Ishikawa (cell line): ENCODE measurements at regions not wholly inside any gene's neighbourhood (a gene's known extent, or its start where the extent isn't known, plus 50 kb on each side); places are given as distances from the start of the nearest gene placed in this dataset.

Source experiments
- CEBPB ChIP-seq: IDR thresholded peaks from 2 replicates; pipeline ENCODE4 v1.6.1; 2012
- CREB1 ChIP-seq: IDR thresholded peaks from 2 replicates; pipeline ENCODE4 v1.6.1; 2012; ENCODE audit warnings: low read depth
- EGR1 ChIP-seq: IDR thresholded peaks from 2 replicates; pipeline ENCODE4 v1.6.1; 2012
- EP300 ChIP-seq: IDR thresholded peaks from 2 replicates; pipeline ENCODE4 v1.6.1; 2012; ENCODE audit warnings: borderline replicate concordance
- FOXM1 ChIP-seq: IDR thresholded peaks from 2 replicates; pipeline ENCODE4 v1.6.1; 2012; ENCODE audit warnings: low read depth, borderline replicate concordance
- MAX ChIP-seq: IDR thresholded peaks from 2 replicates; pipeline ENCODE4 v1.6.1; 2012
- NFIC ChIP-seq: IDR thresholded peaks from 2 replicates; pipeline ENCODE4 v1.6.1; 2012
- RAD21 ChIP-seq: IDR thresholded peaks from 2 replicates; pipeline ENCODE4 v1.6.1; 2012; ENCODE audit warnings: low read depth
- TAF1 ChIP-seq: IDR thresholded peaks from 2 replicates; pipeline ENCODE4 v1.6.1; 2012; ENCODE audit warnings: low read depth, mild to moderate bottlenecking
- TCF12 ChIP-seq: IDR thresholded peaks from 2 replicates; pipeline ENCODE4 v1.6.1; 2012; ENCODE audit warnings: low read depth
- TEAD4 ChIP-seq: IDR thresholded peaks from 2 replicates; pipeline ENCODE4 v1.6.1; 2012
- YY1 ChIP-seq: IDR thresholded peaks from 2 replicates; pipeline ENCODE4 v1.6.1; 2012; ENCODE audit warnings: low read depth
- ZBTB7A ChIP-seq: IDR thresholded peaks from 2 replicates; pipeline ENCODE4 v1.6.1; 2012; ENCODE audit warnings: low read depth
- TF ChIP-seq, protein P1 (sequence below): IDR thresholded peaks from 2 replicates; pipeline ENCODE4 v1.6.1; 2012
- TF ChIP-seq, protein P2 (sequence below): IDR thresholded peaks from 2 replicates; pipeline ENCODE4 v1.6.1; 2012; ENCODE audit warnings: low read depth, mild to moderate bottlenecking

- no peak for TF ChIP-seq EP300
- TF ChIP-seq NFIC = no peak
- no peak for TF ChIP-seq FOXM1
- TF ChIP-seq ZBTB7A = no peak
- TF ChIP-seq, protein P1, sequence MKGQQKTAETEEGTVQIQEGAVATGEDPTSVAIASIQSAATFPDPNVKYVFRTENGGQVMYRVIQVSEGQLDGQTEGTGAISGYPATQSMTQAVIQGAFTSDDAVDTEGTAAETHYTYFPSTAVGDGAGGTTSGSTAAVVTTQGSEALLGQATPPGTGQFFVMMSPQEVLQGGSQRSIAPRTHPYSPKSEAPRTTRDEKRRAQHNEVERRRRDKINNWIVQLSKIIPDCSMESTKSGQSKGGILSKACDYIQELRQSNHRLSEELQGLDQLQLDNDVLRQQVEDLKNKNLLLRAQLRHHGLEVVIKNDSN = no peak
- TF ChIP-seq CREB1 = no peak
- no peak for TF ChIP-seq YY1
Measured at GRCh38 chr12:61939977-61940376, 320.2 kb upstream of the USP15 start.

DNA sequence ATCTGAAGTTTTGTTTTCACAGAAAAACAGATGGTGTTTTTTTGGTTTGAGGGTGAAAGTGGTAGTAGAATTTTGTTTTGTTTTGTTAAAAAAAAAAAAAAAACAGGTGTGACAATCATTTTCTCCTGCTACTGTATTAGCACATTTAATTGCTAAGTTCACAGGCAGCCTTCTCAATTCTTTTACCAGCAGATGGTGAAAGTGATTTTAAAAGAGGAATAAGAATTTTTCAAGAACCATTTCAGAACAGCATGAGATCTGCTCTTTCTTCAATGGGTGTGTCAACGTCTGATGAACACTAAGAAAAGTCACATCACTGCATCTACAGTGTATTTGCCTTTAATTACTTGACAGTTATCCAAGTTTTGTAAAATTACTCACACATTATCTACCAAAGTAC, 303.7 kb upstream of the USP15 start:
- TF ChIP-seq, protein P1 = no peak

GRCh38 chr12:61974461-61974860, 285.7 kb upstream of the USP15 start:
- TF ChIP-seq TCF12 (no peak), CEBPB (no peak), NFIC (no peak), FOXM1 (no peak), ZBTB7A (no peak), CREB1 (no peak), EGR1 (no peak), TEAD4 (no peak)
- TF ChIP-seq, protein P1 = no peak

GRCh38 chr12:61985830-61986229, 274.4 kb upstream of the USP15 start:
- TF ChIP-seq EGR1 (no peak), TEAD4 (no peak), CEBPB (no peak), MAX (no peak), RAD21 (no peak), NFIC (no peak), TCF12 (no peak), EP300 (no peak), FOXM1 (no peak), CREB1 (no peak), ZBTB7A (no peak), TAF1 (no peak), YY1 (no peak)
- TF ChIP-seq, protein P1 = no peak
- TF ChIP-seq, protein P2, sequence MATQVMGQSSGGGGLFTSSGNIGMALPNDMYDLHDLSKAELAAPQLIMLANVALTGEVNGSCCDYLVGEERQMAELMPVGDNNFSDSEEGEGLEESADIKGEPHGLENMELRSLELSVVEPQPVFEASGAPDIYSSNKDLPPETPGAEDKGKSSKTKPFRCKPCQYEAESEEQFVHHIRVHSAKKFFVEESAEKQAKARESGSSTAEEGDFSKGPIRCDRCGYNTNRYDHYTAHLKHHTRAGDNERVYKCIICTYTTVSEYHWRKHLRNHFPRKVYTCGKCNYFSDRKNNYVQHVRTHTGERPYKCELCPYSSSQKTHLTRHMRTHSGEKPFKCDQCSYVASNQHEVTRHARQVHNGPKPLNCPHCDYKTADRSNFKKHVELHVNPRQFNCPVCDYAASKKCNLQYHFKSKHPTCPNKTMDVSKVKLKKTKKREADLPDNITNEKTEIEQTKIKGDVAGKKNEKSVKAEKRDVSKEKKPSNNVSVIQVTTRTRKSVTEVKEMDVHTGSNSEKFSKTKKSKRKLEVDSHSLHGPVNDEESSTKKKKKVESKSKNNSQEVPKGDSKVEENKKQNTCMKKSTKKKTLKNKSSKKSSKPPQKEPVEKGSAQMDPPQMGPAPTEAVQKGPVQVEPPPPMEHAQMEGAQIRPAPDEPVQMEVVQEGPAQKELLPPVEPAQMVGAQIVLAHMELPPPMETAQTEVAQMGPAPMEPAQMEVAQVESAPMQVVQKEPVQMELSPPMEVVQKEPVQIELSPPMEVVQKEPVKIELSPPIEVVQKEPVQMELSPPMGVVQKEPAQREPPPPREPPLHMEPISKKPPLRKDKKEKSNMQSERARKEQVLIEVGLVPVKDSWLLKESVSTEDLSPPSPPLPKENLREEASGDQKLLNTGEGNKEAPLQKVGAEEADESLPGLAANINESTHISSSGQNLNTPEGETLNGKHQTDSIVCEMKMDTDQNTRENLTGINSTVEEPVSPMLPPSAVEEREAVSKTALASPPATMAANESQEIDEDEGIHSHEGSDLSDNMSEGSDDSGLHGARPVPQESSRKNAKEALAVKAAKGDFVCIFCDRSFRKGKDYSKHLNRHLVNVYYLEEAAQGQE = no peak

DNA sequence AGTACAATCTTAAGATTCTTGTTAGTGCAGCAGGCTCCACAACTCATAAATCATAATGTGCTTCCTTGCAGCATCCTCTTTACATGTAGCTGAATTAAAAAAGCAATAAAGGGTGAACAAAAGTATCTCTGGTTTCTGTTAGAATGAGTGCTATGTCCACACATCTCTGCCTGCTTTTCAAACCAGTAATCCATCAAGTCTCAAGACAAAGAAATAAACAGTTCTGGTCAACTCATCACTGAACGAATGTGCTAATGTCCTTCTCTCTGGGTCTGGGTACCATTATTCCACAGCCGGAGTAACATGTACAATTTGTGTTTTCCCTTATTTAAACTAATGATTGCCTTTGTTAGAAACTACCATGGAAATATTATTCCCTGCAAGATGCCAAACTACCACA, 273.0 kb upstream of the USP15 start:
- TF ChIP-seq NFIC (no peak), YY1 (no peak), CREB1 (no peak), RAD21 (no peak), EP300 (no peak), ZBTB7A (no peak), EGR1 (no peak), TEAD4 (no peak), MAX (no peak), CEBPB (no peak), TAF1 (no peak), TCF12 (no peak), FOXM1 (no peak)
- TF ChIP-seq, protein P2 = no peak

DNA sequence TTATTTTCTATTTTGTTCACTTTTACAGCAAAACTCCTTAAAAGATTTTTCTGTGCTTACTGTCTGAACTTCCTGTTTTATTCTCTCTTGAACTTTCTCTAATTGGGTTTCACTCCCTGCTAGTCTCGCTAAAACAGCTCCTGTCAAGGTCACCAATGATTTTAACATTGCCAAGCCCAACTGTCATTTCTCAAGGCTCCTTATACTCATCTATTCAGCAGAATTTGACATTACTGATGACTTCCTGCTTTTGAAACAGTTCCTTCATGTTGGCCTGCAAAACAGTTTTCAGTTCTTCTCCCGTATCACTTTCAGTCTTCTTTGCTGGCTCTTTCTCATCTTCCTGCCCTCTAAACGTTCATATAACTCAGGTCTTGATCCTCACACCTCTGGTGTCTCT, 268.5 kb upstream of the USP15 start:
- TF ChIP-seq, protein P1 = no peak
- TF ChIP-seq CREB1 (no peak), EGR1 (no peak), FOXM1 (no peak), TCF12 (no peak), TAF1 (no peak), RAD21 (no peak), YY1 (no peak), EP300 (no peak), TEAD4 (no peak), ZBTB7A (no peak), MAX (no peak), CEBPB (no peak)
- TF ChIP-seq, protein P2 = no peak
